ENCODE measurements at regions not wholly inside any gene's neighbourhood (a gene's known extent, or its start where the extent isn't known, plus 50 kb on each side); places are given as distances from the start of the nearest gene placed in this dataset.

DNA sequence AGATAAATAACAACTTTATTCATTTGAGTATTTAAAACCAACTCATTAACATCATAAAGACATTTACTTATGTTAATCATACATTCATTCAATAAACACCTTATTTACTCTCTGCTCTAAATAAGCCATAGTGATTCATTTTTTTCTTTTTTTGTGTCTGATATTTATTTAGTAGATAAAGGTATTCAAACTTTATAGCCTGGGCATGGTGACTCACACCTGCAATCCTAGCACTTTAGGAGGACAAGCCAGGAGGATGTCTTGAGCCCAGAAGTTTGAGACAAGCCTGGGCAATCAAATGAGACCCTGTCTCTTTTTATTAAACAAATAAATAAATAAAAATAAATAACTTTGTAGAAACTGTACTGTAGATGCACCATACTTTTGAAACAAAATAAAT is 771.3 kb upstream of the PCDH7 start (continued):
- TF ChIP-seq, protein P1, sequence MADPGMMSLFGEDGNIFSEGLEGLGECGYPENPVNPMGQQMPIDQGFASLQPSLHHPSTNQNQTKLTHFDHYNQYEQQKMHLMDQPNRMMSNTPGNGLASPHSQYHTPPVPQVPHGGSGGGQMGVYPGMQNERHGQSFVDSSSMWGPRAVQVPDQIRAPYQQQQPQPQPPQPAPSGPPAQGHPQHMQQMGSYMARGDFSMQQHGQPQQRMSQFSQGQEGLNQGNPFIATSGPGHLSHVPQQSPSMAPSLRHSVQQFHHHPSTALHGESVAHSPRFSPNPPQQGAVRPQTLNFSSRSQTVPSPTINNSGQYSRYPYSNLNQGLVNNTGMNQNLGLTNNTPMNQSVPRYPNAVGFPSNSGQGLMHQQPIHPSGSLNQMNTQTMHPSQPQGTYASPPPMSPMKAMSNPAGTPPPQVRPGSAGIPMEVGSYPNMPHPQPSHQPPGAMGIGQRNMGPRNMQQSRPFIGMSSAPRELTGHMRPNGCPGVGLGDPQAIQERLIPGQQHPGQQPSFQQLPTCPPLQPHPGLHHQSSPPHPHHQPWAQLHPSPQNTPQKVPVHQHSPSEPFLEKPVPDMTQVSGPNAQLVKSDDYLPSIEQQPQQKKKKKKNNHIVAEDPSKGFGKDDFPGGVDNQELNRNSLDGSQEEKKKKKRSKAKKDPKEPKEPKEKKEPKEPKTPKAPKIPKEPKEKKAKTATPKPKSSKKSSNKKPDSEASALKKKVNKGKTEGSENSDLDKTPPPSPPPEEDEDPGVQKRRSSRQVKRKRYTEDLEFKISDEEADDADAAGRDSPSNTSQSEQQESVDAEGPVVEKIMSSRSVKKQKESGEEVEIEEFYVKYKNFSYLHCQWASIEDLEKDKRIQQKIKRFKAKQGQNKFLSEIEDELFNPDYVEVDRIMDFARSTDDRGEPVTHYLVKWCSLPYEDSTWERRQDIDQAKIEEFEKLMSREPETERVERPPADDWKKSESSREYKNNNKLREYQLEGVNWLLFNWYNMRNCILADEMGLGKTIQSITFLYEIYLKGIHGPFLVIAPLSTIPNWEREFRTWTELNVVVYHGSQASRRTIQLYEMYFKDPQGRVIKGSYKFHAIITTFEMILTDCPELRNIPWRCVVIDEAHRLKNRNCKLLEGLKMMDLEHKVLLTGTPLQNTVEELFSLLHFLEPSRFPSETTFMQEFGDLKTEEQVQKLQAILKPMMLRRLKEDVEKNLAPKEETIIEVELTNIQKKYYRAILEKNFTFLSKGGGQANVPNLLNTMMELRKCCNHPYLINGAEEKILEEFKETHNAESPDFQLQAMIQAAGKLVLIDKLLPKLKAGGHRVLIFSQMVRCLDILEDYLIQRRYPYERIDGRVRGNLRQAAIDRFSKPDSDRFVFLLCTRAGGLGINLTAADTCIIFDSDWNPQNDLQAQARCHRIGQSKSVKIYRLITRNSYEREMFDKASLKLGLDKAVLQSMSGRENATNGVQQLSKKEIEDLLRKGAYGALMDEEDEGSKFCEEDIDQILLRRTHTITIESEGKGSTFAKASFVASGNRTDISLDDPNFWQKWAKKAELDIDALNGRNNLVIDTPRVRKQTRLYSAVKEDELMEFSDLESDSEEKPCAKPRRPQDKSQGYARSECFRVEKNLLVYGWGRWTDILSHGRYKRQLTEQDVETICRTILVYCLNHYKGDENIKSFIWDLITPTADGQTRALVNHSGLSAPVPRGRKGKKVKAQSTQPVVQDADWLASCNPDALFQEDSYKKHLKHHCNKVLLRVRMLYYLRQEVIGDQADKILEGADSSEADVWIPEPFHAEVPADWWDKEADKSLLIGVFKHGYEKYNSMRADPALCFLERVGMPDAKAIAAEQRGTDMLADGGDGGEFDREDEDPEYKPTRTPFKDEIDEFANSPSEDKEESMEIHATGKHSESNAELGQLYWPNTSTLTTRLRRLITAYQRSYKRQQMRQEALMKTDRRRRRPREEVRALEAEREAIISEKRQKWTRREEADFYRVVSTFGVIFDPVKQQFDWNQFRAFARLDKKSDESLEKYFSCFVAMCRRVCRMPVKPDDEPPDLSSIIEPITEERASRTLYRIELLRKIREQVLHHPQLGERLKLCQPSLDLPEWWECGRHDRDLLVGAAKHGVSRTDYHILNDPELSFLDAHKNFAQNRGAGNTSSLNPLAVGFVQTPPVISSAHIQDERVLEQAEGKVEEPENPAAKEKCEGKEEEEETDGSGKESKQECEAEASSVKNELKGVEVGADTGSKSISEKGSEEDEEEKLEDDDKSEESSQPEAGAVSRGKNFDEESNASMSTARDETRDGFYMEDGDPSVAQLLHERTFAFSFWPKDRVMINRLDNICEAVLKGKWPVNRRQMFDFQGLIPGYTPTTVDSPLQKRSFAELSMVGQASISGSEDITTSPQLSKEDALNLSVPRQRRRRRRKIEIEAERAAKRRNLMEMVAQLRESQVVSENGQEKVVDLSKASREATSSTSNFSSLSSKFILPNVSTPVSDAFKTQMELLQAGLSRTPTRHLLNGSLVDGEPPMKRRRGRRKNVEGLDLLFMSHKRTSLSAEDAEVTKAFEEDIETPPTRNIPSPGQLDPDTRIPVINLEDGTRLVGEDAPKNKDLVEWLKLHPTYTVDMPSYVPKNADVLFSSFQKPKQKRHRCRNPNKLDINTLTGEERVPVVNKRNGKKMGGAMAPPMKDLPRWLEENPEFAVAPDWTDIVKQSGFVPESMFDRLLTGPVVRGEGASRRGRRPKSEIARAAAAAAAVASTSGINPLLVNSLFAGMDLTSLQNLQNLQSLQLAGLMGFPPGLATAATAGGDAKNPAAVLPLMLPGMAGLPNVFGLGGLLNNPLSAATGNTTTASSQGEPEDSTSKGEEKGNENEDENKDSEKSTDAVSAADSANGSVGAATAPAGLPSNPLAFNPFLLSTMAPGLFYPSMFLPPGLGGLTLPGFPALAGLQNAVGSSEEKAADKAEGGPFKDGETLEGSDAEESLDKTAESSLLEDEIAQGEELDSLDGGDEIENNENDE (IDR thresholded peaks at IDR 0.05; ENCODE audit: insufficient replicate concordance, low read length): no peak
- no peak for TF ChIP-seq KDM4A (IDR thresholded peaks at IDR 0.05; ENCODE audit: low read depth, low read length, severe bottlenecking)
- TF ChIP-seq HDAC2 (IDR thresholded peaks at IDR 0.05; ENCODE audit: borderline replicate concordance in 1 of 2, low read depth in 2 of 2, low read length in 2 of 2): no peak
